Thyroid gland (tissue), 4 donors: ENCODE measurements at regions not wholly inside any gene's neighbourhood (a gene's known extent, or its start where the extent isn't known, plus 50 kb on each side); places are given as distances from the start of the nearest gene placed in this dataset.

ENCODE experiments used
- DNase-seq, 2 donors: peaks; one replicate each; pipeline ENCODE4 v3.0.0-alpha.2; 2019
- H3K27ac ChIP-seq, 3 donors: fragments of 200-600 bp; sonication (generic); 1 replicate in 2 of 3; 2 replicates in 1 of 3; pipeline ENCODE4 v1.5.1; 2016 to 2019; ENCODE audit warnings: mild to moderate bottlenecking in 1 of 3, moderate library complexity in 1 of 3
- H3K27me3 ChIP-seq: fragments of 200-600 bp; sonication (generic); one replicate; pipeline ENCODE4 v1.5.1; 2019
- H3K36me3 ChIP-seq, 2 donors: fragments of 200-600 bp; sonication (generic); one replicate each; pipeline ENCODE4 v1.5.1; 2016 to 2019
- H3K4me1 ChIP-seq, 2 donors: fragments of 200-600 bp; sonication (generic); one replicate each; pipeline ENCODE4 v1.5.1; 2017 to 2019
- H3K4me3 ChIP-seq, 3 donors: fragments of 200-600 bp; sonication (generic); replicated peaks in 1 of 3; 1 replicate in 2 of 3; 2 replicates in 1 of 3; pipeline ENCODE4 v1.5.1; 2016; ENCODE audit warnings: mild to moderate bottlenecking in 1 of 3
- H3K9me3 ChIP-seq: fragments of 200-600 bp; sonication (generic); one replicate; pipeline ENCODE4 v1.5.1; 2017
- POLR2A ChIP-seq, 2 donors: fragments of 450-650 bp; IDR thresholded peaks; one replicate each; pipeline ENCODE4 v1.6.1; 2017; ENCODE audit warnings: antibody characterized with exemption in 2 of 2, mild to moderate bottlenecking in 2 of 2, moderate library complexity in 1 of 2
- WGBS, 2 donors: methylation state at CpG; one replicate each; pipeline ENCODE4 v1.1.5; 2017; 5-methylcytosine and 5-hydroxymethylcytosine counted together
- intact Hi-C: fragments of 100-400 bp; cut with DNase I; formaldehyde crosslinking; loops from one replicate; pipeline ENCODE4 v1.15.1; 2023
- TF ChIP-seq, protein P1 (sequence below), 6 experiments: fragments of 200-600 bp in 3 of 6; fragments of 450-650 bp in 3 of 6; sonication (generic) in 3 of 6; IDR thresholded peaks; one replicate each; pipeline ENCODE4 v1.5.1; 2016 to 2019; ENCODE audit warnings: antibody characterized with exemption in 6 of 6, mild to moderate bottlenecking in 2 of 6, inconsistent platforms in 1 of 6, moderate library complexity in 1 of 6

- Histone ChIP-seq H3K4me1 (no peaks in the 10 kb centered on the region), H3K27ac (no peak overlapping the region), H3K27me3 (no peaks in the 10 kb centered on the region), H3K9me3 (no peaks in the 10 kb centered on the region), H3K4me3 (no peak overlapping the region), H3K36me3 (no peaks in the 10 kb centered on the region)
- intact Hi-C loops = no loop called here
- 65 to 74% methylated on average over 4 of the region's 4 CpGs for WGBS, 2 donors
- peak in 1 of 2 donors; percentile 11 for DNase-seq
- no peak for TF ChIP-seq POLR2A (IDR thresholded peaks at IDR 0.05)
- TF ChIP-seq, protein P1, sequence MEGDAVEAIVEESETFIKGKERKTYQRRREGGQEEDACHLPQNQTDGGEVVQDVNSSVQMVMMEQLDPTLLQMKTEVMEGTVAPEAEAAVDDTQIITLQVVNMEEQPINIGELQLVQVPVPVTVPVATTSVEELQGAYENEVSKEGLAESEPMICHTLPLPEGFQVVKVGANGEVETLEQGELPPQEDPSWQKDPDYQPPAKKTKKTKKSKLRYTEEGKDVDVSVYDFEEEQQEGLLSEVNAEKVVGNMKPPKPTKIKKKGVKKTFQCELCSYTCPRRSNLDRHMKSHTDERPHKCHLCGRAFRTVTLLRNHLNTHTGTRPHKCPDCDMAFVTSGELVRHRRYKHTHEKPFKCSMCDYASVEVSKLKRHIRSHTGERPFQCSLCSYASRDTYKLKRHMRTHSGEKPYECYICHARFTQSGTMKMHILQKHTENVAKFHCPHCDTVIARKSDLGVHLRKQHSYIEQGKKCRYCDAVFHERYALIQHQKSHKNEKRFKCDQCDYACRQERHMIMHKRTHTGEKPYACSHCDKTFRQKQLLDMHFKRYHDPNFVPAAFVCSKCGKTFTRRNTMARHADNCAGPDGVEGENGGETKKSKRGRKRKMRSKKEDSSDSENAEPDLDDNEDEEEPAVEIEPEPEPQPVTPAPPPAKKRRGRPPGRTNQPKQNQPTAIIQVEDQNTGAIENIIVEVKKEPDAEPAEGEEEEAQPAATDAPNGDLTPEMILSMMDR (IDR thresholded peaks at IDR 0.05) = peak in 2 of 6 experiments; percentile 19 to 32
These were observed 364.3 kb upstream of the ID4 start for GRCh38 chr6:19472850-19473249.

DNA sequence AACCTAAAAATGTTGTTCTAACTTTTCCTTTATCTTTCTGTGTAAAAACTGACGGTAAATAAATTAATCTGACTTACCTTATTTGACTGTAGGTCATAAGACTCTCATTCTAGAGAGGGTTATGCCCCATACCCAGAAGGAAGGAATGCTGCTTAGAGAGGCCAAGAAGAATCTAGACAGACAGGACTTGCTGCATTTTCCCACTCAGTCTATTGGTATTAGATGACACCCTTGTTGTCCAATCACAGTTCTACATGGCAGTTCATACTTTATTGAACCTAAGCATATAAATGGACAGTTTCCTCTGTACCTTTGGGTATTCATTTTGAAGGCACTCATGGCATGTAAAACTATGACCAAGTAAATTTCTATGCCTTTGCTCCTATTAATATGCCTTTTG lies 359.6 kb upstream of the ID4 start:
- no peak for DNase-seq
- intact Hi-C loops = no loop called here
- no peaks in the 10 kb centered on the region for H3K4me1 ChIP-seq
- no peaks in the 10 kb centered on the region for H3K36me3 ChIP-seq
- WGBS, 2 donors = 87 to 88% methylated on average over 1 of the region's 1 CpG
- H3K27ac ChIP-seq = no peak overlapping the region
- H3K4me3 ChIP-seq = no peak overlapping the region
- no peaks in the 10 kb centered on the region for H3K9me3 ChIP-seq
- TF ChIP-seq, protein P1 (IDR thresholded peaks at IDR 0.05) = no peak
- no peak for TF ChIP-seq POLR2A (IDR thresholded peaks at IDR 0.05)
- H3K27me3 ChIP-seq = no peaks in the 10 kb centered on the region

GRCh38 chr6:19478273-19478672 lies 358.9 kb upstream of the ID4 start:
- no peaks in the 10 kb centered on the region for H3K4me1 ChIP-seq
- intact Hi-C loops = no loop called here
- 76 to 77% methylated on average over 4 of the region's 4 CpGs for WGBS, 2 donors
- no peaks in the 10 kb centered on the region for H3K27me3 ChIP-seq
- TF ChIP-seq POLR2A (IDR thresholded peaks at IDR 0.05) = no peak
- TF ChIP-seq, protein P1 (IDR thresholded peaks at IDR 0.05) = no peak
- no peak for DNase-seq
- no peaks in the 10 kb centered on the region for H3K36me3 ChIP-seq
- no peak overlapping the region for H3K4me3 ChIP-seq
- H3K9me3 ChIP-seq = no peaks in the 10 kb centered on the region
- H3K27ac ChIP-seq = no peak overlapping the region

DNA sequence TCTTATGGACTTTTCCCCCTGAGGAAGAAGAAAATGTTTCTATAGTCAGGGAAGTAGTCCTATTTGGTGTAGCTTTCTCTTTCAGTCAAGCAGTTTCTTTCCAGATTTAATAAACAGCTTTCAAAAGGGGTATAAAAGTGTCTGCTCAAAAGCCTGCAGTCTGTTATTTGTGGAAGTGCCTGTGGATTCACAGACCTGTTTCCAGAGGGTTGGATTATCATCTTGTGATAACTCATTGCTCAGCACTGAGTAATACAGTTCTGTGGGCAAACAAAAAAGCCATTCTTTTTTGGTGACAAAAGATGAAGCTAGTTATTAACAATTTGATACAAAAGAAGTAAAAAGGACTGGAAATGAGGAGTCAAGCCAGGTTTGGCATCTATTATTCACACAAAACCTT lies 358.2 kb upstream of the ID4 start:
- H3K27me3 ChIP-seq = no peaks in the 10 kb centered on the region
- intact Hi-C loops = no loop called here
- H3K4me3 ChIP-seq = no peak overlapping the region
- H3K4me1 ChIP-seq = no peaks in the 10 kb centered on the region
- TF ChIP-seq POLR2A (IDR thresholded peaks at IDR 0.05) = no peak
- TF ChIP-seq, protein P1 (IDR thresholded peaks at IDR 0.05) = no peak
- no peaks in the 10 kb centered on the region for H3K9me3 ChIP-seq
- DNase-seq = no peak
- H3K36me3 ChIP-seq = no peaks in the 10 kb centered on the region
- H3K27ac ChIP-seq = no peak overlapping the region

DNA sequence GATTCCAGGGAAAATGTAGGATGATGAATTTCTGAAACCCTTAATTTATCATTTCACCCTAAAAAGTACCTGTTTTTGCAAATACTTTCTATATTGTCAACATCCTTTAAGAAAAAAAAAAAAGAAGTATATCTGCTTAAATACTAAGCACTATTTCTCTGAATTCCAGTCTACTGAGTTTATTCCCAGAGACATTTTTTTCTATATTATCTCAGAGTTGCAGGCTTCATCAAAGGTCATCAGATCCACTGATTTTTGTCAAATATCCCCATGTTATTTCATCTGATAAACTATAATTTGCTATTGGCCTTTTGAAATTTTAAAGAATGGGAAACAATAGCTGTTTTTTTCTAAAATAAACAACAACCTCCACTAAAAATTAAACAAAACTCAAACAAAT lies 357.6 kb upstream of the ID4 start:
- no peak overlapping the region for H3K27ac ChIP-seq
- DNase-seq = no peak
- no peaks in the 10 kb centered on the region for H3K36me3 ChIP-seq
- intact Hi-C loops = no loop called here
- no peak overlapping the region for H3K4me3 ChIP-seq
- no peaks in the 10 kb centered on the region for H3K4me1 ChIP-seq
- H3K27me3 ChIP-seq = no peaks in the 10 kb centered on the region
- H3K9me3 ChIP-seq = no peaks in the 10 kb centered on the region
- no peak for TF ChIP-seq POLR2A (IDR thresholded peaks at IDR 0.05)
- TF ChIP-seq, protein P1 (IDR thresholded peaks at IDR 0.05) = no peak
